PFSK-1 (cell line): ENCODE measurements at regions not wholly inside any gene's neighbourhood (a gene's known extent, or its start where the extent isn't known, plus 50 kb on each side); places are given as distances from the start of the nearest gene placed in this dataset.

Source experiments
- POLR2AphosphoS5 ChIP-seq: IDR thresholded peaks from 2 replicates; pipeline ENCODE4 v1.6.1; 2012; ENCODE audit warnings: low read depth, mild to moderate bottlenecking, control low read depth, low read length, moderate library complexity
- SIN3A ChIP-seq: IDR thresholded peaks from 2 replicates; pipeline ENCODE4 v1.6.1; 2012; ENCODE audit warnings: mild to moderate bottlenecking, low read length, moderate library complexity, borderline replicate concordance; ENCODE audit not compliant: insufficient read depth
- TF ChIP-seq, protein P1 (sequence below), 2 experiments: IDR thresholded peaks; 2 replicates each; pipeline versions ENCODE4 v1.6.1 to v1.8.0; 2011 to 2012; ENCODE audit warnings: low read depth in 2 of 2, low read length in 2 of 2, control low read depth in 1 of 2, inconsistent platforms in 1 of 2, mild to moderate bottlenecking in 1 of 2, moderate library complexity in 1 of 2; ENCODE audit not compliant: insufficient read depth in 1 of 2

GRCh38 chr14:45743884-45744283, 490.9 kb upstream of the MIS18BP1 start:
- TF ChIP-seq POLR2AphosphoS5 (no peak), SIN3A (no peak)
- TF ChIP-seq, protein P1, sequence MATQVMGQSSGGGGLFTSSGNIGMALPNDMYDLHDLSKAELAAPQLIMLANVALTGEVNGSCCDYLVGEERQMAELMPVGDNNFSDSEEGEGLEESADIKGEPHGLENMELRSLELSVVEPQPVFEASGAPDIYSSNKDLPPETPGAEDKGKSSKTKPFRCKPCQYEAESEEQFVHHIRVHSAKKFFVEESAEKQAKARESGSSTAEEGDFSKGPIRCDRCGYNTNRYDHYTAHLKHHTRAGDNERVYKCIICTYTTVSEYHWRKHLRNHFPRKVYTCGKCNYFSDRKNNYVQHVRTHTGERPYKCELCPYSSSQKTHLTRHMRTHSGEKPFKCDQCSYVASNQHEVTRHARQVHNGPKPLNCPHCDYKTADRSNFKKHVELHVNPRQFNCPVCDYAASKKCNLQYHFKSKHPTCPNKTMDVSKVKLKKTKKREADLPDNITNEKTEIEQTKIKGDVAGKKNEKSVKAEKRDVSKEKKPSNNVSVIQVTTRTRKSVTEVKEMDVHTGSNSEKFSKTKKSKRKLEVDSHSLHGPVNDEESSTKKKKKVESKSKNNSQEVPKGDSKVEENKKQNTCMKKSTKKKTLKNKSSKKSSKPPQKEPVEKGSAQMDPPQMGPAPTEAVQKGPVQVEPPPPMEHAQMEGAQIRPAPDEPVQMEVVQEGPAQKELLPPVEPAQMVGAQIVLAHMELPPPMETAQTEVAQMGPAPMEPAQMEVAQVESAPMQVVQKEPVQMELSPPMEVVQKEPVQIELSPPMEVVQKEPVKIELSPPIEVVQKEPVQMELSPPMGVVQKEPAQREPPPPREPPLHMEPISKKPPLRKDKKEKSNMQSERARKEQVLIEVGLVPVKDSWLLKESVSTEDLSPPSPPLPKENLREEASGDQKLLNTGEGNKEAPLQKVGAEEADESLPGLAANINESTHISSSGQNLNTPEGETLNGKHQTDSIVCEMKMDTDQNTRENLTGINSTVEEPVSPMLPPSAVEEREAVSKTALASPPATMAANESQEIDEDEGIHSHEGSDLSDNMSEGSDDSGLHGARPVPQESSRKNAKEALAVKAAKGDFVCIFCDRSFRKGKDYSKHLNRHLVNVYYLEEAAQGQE (IDR thresholded peaks at IDR 0.05; ENCODE audit: insufficient read depth in 1 of 2, low read depth in 2 of 2, low read length in 2 of 2), result no peak
